ENCODE measurements at regions not wholly inside any gene's neighbourhood (a gene's known extent, or its start where the extent isn't known, plus 50 kb on each side); places are given as distances from the start of the nearest gene placed in this dataset.

DNA sequence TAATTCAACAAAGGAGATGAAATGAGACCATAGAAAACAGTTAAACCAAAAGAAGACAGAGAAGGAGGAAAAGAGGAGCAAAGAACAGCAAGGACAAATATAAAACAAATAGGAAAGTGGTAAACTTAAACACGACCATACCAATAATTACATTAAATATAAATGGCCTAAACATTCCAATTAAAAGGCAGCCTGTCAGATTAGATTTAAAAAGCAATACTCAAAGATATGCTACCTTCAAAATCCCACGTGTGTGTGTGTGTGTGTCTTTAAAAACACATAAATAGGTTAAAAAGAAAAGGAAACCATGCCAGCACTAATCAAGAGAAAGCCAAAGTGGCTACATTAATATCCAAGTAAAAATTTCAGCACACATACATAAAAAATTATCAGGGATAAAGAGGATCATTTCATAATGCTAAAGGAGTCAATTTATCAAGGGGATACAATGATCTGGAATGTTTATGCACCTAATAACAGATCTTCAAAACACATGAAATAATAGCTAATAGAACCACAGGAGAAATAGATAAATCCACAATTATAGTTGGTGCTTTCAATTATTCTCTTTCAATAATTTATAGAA is 355.7 kb upstream of the POU3F1 start:
- DNase-seq (ENCODE audit: low spot score) = no peak

- DNase-seq (ENCODE audit: low spot score) = no peak
Observed at GRCh38 chr1:38396606-38397005, 350.0 kb upstream of the POU3F1 start.

- DNase-seq (ENCODE audit: low spot score) = no peak
Observed at GRCh38 chr1:38394303-38394702, 347.7 kb upstream of the POU3F1 start.

DNA sequence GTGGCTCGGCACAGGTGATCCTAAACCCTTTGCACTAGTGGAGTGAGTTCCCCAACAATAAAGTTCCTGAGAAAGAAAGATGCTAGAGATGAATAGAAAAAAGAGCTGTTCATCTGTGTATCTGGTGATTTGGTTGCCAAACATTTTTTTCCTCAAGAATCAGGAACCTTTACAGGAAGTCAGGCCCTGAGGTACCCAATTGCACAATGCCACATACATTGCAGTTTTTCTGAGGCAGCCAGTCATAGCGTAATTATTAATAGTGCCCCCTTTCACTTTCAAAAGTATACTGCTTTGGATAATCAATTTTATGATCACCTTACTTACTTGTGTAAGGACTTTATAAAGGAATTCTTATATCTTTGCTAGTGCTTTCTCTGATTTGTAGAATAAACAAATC is 346.3 kb upstream of the POU3F1 start:
- DNase-seq (ENCODE audit: low spot score) = no peak

GRCh38 chr1:38381256-38381655 is 334.7 kb upstream of the POU3F1 start:
- no peak for DNase-seq (ENCODE audit: low spot score)

- no peak for DNase-seq (ENCODE audit: low spot score)
Observed at GRCh38 chr1:38376577-38376976, 330.0 kb upstream of the POU3F1 start.

- DNase-seq (ENCODE audit: low spot score) = no peak
Observed at GRCh38 chr1:38375035-38375434, 328.4 kb upstream of the POU3F1 start.

GRCh38 chr1:38371505-38371844 is 324.9 kb upstream of the POU3F1 start:
- peak; percentile 33 for DNase-seq (ENCODE audit: low spot score)

GRCh38 chr1:38370716-38371504 is 324.3 kb upstream of the POU3F1 start:
- DNase-seq (ENCODE audit: low spot score) = no peak

GRCh38 chr1:38365242-38365641 is 318.6 kb upstream of the POU3F1 start:
- DNase-seq (ENCODE audit: low spot score) = no peak

GRCh38 chr1:38361566-38361965 is 315.0 kb upstream of the POU3F1 start:
- no peak for DNase-seq (ENCODE audit: low spot score)

DNA sequence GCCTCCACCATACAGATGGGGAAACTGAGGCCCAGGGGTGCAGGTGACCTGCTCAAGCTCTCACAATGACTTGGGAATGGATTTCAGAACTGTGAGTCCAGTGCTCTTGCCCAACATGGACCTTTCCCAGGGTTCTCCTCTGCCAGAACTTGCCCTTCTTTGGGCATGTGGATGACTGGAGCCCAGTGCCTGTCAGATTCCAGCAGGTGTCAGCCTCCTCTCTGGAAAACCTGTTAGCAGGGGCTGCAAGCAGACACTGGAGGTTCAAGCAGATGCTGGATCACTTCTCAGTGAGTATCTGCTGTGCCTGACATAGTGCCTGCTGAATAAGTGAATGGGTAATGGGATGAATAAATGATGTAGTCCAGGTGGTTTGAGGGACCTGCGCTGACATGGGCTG is 314.2 kb upstream of the POU3F1 start:
- DNase-seq (ENCODE audit: low spot score) = no peak

- DNase-seq (ENCODE audit: low spot score) = no peak
Observed at GRCh38 chr1:38353956-38354355, 307.4 kb upstream of the POU3F1 start.

- DNase-seq (ENCODE audit: low spot score) = no peak
Observed at GRCh38 chr1:38352869-38353268, 306.3 kb upstream of the POU3F1 start.

GRCh38 chr1:38347446-38348175 is 301.0 kb upstream of the POU3F1 start:
- no peak for DNase-seq (ENCODE audit: low spot score)

GRCh38 chr1:38344716-38345115 is 298.1 kb upstream of the POU3F1 start:
- no peak for DNase-seq (ENCODE audit: low spot score)

DNA sequence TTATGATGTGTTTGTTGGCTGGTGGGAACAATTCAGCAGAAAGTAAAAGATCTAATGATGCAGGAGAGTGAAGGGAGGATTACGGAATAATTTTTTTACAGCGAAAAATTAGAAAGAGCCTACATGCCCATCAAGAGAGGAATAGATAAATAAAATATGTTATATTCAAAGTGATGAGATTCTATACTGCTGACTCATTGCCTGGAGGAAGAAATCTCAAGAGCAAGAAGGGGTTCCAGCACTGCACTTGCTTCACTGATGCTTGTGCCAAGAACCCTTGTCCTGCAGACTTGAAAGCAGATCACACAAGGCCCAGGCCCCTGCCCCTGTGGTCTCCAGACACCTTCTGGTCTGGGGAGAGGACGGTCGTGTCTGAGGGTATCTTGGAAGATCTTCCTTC is 295.1 kb upstream of the POU3F1 start:
- no peak for DNase-seq (ENCODE audit: low spot score)

DNA sequence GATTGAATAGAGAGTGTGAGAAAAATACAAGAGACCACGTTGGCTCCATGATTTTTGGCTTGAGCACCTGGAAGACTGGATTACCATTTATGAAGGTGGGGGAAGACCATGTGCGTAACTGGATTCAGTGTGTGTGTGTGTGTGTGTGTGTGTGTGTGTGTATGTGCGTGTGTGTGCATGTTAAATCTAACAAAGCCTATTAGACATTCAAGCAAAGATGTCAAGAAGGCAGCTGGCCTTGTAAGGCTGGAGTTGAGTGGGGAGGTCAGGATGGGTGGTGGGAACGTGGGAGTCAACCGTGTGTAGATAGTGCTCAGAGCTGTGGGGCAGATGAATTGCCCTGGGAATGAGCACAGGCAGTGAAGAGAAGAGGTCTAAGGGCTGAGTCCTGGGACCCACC is 293.8 kb upstream of the POU3F1 start:
- DNase-seq (ENCODE audit: low spot score) = no peak

DNA sequence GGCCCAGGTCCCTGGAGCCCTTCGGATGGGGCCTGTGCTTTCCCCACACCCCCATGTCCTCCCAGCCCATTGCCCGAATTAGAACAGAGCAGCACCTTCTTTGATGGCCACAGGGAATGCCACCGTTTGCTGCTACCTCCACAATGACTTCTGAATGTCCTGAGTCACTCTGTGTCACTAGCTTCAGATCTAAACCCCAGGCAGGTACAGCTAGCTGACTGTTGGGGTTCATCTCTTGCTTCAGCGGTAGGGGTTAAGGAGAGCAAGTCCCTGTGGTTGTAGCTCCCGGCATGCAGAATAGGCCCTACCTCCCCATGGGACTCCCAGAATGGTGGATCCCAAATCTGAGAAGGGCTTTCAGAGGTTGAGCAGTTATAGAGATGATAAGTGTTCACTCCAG is 291.1 kb upstream of the POU3F1 start:
- DNase-seq (ENCODE audit: low spot score) = no peak

DNA sequence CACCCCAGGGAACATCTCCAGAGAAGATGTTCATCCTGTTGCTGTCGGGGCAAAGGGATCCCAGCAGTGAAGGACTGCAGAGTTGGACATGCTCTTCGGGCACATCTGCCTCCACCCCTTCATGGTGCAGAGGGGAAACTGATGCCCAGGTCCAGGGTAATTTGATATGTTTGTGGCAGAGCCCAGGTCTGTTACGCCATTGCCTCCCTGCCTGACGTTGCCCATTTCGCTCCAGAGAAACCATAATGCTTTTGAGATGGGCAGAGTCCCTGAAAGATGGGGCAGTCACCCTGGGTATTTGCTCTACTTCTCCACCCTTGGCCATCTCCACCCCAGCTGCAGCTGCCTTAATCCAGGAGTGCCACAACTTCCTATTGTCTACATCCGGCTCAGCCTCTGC is 290.4 kb upstream of the POU3F1 start:
- DNase-seq (ENCODE audit: low spot score) = no peak

DNA sequence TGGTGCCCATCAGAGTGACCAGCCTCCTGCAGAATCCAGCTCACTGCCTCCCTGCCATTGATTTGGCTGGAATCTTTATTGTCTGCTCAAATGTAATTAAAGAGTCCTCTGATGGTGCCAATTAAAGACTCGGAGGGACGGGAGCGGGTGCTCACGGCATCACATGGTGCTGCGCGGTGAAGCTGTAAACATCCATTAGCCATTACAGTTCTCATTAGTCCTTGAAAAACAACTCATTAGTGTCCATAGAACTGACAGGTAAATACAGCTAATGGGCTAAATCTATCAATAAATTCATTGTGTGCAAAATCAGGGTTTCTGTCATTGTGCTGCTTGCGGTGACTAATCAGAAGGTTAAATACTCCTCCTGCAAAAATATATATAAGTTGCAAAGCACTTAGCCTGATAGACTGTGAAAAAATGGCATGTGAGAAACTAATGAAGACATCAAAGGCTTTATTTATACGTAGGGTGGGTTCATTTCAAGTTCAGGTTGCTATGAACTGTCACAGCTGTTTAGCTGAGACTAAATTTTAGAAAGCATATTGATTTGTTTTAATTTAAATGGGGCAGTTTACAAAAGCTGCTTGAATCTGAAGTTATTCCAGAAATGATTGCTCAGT is 289.8 kb upstream of the POU3F1 start:
- no peak for DNase-seq (ENCODE audit: low spot score)

- DNase-seq (ENCODE audit: low spot score) = no peak
Observed at GRCh38 chr1:38334930-38335592, 288.5 kb upstream of the POU3F1 start.
